Stimulated activated CD8-positive, alpha-beta memory T cell treated with anti-CD3 and anti-CD28 coated beads, Interleukin-15, amount 100 ng/mL, for 48 hours (primary cell): ENCODE measurements at regions not wholly inside any gene's neighbourhood (a gene's known extent, or its start where the extent isn't known, plus 50 kb on each side); places are given as distances from the start of the nearest gene placed in this dataset.

Experiments used
- DNase-seq, 2 donors: peaks; one replicate each; pipeline ENCODE4 v3.0.0-alpha.2; 2020; ENCODE audit warnings: low read depth in 2 of 2

DNA sequence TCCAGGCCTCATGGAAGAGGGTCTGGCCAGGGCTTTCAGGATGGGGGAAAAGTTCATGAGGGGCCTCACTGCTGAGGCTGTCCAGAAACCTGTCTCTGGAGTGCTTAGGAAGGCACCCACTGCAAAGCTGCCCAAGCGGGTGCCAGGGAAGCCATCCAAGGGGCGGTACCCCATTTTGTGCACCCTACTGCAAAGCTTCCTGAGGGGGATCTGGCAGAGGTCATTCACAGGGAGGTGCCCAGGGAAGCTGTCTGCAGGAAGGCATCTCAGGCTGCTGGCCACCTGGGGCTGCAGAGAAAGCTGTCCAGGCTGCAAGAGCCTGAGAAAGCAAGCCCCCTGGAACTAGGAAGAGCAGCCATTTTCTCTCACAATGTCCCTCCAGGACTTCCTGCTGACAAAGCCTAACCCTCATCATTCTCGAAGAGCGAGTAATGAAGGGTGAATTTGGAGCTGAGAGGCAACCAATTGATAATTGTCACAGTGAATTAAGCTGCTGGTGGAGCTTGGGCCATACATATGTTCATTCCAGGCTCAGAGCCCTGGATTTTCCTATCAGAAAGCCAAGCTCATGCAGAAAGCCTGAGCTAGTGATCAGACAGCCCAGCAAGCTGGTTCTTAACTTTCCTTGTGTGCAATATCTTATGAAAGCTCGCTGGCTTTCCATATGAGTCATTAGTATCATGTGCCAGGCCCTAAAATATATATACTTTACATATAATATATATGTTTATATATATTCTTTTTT is 62.2 kb upstream of the SLC22A16 start:
- DNase-seq: no peak

DNA sequence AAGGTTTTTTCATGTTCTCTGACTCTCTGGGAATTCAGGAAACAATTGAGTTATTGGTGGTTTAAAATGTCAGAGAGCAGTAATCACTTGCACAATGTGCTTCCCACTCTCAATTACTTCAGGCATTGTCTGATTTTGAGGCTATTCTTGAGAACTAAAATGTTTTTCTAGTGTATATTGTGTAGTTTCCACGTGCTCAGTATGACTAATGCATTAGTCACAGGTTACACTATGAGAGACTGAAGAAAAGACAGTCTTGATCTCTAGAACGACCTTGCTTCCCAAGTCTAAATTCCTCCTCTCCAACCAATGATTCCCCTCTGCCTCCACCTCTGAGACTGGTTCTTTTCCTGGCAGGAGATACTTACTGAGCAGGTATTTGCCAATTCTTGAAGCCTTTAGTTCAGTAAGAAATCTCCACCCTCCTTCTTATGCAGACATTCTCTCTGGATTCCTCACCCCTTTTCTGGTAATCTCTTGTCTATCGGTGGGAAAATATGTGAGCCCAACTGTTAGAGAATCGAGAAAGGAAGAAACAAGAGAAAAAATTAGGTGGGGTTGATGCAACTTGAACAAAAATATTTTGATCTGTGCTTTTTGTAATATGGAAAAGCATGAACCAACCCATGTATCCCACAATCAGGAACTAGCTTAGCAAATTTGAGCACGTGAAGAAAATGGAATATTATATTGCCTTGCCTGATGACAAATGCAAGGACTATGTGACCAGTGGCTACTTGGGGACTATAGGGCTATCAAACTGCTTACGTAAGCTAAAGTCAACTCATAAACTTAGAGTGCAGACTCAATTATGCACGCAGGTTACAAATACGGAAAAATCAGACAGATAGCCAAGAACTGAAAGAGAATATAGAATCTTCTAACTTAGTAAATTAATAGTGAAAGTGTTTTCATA is 61.1 kb upstream of the SLC22A16 start:
- DNase-seq: no peak

DNA sequence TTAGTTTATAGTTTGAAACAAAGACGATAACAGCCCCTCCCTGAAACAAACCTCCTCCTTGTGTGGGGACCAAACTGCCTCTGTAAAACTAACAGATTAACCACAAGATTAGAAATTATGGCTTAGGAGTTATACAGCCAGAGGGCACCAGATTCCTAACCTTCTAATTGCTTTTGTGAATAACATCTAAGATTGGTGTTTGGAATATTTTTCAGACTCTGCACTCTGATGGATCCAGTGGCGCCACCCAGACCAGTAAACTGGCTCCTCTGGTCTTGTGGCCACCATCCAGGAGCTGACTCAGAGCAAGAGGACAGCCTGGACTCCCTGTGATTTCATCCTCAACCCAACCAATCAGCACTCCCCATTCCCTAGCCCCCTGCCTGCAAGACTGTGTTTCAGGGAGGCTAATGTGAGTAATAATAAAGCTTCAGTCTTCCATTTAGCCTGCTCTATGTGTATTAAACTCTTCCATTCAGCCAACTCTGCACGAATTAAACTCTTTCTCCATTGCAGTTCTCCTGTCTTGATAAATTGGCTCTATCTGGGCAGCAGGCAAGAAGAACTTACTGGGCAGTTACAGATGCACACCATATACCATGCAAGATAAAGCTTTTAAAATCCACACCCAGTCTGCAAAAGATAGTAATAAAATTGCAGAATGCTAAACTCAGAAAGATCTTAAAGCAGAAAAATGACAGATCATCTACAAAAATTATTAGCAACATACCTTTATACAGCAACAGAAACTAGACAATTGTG is 58.5 kb upstream of the SLC22A16 start:
- DNase-seq: no peak

DNA sequence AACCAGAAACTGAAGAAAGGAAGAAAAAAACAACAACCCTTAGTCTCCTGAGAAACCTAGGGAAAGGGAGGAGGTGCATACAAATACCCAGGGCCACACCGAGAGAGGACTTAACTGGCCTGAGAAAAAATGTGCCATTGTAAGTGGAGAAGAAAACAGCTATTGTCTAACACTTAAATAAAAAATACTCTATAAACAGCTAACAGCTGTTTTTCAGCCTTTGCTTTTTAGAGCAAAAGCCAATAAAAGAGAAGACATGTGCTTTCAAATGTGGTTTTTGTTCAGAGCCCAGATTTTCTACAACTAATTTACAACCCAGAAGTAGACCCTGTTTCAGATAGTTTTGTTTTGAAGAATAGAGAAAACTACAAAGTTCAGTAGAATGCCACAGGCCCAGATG is 56.0 kb upstream of the SLC22A16 start:
- no peak for DNase-seq

DNA sequence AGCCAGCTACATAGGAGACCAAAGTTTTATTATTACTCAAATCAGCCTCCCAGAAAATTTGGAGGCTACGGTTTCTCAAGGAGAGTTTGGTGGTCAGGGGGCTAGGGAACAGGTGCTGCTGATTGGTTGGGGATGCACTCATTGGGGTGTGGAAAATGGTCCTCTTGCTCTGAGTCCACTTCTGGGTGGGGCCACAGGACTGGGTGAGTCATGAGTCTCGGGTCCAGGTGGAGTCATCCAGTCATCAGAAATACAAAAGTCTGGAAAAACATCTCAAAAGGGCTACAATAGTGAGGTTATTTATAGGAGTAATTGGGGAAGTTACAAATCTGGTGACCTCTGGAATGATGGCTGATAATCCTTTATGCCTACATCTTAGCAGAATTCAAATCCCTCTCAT is 54.3 kb upstream of the SLC22A16 start:
- no peak for DNase-seq

DNA sequence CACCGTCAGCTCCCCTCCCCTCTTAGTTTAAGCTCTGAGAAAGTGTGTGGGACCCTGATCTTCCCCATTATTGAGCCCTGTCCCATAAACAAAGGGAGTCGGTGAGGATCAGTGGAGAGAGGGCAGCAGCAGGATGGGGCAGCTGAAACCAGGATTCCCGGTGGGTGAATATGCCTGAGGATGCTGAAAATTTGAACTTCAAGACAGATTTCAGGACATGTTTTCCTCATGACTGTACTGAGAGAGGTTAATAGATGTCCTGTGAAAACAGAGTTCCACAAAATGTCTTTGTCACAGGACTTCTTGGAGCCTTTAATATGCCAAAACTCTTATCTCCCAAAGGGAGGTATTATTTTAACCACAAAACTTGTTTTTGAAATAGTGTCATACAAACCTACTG is 53.5 kb upstream of the SLC22A16 start:
- no peak for DNase-seq

DNA sequence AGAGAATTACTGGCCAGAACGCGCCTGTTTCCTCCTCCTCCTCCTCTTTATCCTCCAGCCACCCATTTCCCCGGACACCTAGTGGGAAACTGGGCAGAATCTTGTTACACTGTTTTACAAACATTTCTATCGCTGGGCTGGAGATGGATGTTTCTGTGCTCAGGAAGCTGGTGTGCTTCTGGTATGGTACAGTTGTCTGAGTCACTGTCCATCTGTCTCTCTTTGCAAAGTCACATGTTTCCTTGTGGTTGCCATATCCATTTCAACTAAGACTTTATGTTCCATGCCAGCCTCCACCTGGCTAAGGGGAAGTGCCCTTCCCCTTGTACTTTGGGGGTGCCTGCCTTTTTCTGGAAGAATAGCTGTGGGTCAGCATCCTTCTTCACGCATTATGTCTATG is 52.9 kb upstream of the SLC22A16 start:
- no peak for DNase-seq

DNA sequence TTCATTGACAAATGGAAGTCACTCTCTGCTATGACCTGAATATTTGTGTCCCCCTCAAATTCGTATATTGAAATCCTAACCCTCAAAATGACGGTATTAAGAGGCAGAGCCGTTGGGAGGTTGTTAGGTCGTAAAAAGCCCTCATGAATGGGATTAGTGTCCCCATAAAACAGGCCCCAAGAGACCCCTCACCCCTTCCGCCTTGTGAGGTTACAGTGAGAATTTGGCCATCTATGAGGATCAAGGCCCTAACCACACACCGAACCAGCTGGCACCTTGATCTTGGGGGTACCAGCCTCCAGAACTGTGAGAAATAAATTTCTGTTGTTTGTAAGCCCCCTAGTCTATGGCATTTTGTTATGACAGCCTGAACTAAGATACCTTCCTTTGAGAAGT is 52.5 kb upstream of the SLC22A16 start:
- no peak for DNase-seq

DNA sequence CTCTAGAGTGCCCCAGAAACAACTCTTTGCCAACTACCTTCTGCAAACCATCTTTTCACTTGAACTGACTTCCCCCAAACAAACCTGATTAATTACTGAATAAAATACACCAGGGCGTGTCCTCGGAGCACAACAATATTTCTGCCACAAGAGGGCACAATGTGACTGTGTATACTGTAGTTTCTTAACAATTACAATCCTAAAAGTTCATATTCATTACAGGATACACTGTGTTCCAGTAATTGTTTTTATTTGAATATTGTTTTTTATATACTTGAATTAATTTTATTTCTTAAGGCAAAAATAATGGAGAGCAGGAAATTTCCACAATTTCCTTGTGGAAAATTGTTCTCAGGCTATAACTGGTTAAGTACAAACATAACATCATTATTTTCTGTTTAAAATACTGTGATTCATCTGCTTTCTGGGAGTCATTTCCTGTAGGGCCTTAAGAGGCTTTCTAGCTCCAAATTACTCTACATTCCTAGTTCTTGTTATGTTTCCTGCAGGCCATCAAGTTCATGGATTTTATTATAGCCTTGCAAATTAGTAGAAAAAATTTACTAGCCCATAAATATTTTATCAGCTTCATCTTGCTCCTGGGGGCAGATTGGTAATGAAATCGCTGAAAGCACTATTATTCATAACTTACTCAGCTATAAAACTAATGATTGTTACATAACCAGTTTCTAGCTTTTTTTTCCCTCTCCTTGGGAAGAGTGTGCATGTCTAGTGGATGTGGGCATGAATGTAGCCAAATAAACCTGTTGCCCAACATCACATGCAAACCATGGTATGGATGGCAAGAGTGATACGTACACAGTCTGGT is 51.9 kb upstream of the SLC22A16 start:
- DNase-seq: peak in 1 of 2 donors; percentile 25

DNA sequence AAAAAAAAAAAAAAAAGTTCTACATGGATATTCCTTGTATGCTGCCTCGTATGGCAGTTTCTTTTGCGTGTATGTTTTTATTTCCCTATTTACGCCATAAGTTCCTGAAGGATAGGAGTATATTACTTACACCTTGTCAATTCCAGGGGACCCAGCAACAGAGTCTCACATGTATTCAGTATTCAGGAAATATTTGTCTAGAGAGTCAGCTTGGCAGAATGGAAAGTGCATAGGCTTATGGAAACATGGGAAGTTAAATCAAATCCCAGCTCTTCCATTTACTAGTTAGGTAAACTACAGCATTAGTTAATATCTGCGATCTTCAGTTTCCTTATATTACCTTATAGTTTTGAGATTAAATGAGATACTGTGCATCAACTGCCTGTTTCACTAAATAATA is 51.1 kb upstream of the SLC22A16 start:
- no peak for DNase-seq

DNA sequence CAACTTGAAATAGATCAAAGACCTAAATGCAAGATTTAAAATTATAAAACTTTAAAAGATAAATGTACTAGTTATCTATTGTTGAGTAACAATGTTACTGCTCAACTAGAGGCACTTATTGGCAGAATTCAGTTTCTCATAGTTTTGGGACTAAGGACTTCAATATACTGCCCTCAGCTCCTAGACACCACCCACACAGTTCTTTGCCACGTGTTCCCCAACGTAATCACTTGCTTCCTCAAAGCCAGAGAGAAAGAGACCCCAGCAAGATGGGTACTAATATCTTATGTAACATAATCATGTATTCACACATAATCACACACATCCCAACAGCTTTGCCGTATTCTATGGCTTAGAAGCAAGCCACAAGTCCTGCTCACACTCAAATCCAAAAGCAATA is 50.3 kb upstream of the SLC22A16 start:
- DNase-seq: no peak
